Colon (tissue), 2 donors: ENCODE measurements at regions not wholly inside any gene's neighbourhood (a gene's known extent, or its start where the extent isn't known, plus 50 kb on each side); places are given as distances from the start of the nearest gene placed in this dataset.
"Not testable (repeated sequence)": the region's sequence is repeated elsewhere in the genome, so short reads cannot be mapped to it uniquely, and the experiment has no call there.

Experiments used
- FAIRE-seq: peaks from 2 replicates; lab custom pipeline; 2012; peaks lifted over from hg19 to GRCh38; lab: Jason Lieb, UNC
- donor health status: control.
- donor health status: control.

- FAIRE-seq, result no peak
These were observed 75.4 kb upstream of the VPREB1 start for GRCh38 chr22:22168941-22169867.

- FAIRE-seq, result no peak
These were observed 76.2 kb upstream of the VPREB1 start for GRCh38 chr22:22168190-22168940.

GRCh38 chr22:22167791-22168189, 76.8 kb upstream of the VPREB1 start:
- FAIRE-seq, result no peak

DNA sequence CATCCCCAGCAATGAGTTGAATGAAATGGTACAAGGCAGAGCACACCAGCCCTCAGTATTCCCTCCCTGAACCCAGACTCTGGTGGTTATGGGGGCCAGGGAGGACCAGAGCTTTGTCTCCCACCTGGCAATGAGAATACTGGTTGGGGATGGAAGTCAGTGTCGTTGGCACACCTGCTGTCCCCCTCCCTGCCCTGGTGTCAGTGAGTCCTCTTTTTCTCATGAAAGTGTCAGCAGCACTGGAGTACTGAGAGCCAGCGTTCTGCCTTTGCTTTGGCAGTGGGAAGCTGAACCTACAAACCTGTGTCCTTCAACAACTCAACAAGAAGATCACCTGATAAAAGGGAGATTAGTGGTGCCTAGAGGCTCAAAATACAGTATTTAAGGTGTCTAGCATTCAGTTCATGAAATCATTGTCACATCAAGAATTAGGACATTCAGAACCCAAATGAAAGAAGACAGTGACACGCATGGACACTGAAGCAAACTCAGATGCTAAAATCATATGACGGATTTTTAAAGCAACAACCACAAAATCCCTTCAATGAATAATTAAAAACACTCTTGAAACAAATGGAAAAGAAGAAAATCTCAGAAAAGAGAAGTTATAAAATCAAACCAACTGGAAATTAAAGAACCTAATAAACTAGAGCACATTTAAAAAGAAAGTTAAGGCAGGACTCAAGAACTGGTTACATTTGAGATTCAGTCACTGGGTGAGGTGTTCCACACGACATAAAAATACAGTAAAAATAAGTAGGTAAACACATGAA, 77.5 kb upstream of the VPREB1 start:
- FAIRE-seq, result no peak

DNA sequence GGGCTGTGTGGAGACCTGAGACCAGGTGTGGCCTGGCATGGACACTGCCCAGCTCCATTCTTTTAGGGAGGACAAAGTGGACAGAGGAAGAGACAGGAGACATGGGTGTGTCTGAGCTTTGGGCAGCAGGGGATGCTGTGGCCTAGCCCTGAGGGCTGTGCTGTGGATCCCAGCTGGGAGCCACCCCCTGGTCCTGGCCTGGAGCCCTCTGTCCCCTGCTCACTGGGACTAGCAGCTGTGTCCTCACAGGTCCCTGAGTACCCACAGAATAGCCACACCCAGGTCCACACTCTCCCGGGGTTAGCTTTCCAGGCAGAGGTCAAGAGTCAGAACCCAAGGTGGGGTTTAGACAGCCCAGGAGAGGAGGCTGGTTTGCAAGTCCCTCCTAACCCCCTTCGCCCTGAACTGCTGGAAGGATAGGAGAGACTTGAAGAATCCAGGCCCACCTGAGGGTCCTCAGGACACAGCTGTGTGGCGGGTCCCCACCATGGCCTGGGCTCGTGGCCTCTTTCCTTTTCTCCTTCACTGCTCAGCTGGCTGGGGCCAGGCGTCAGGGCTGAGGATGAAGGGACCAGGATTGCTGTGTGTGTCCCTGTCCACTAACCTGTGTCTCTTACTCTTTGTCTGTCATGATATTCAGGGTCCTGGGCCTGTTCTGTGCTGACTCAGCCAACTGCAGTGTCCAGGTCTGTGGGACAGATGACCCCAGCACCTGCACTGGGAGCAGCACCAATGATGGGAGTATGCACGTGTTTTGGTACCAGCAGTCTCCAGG, 78.5 kb upstream of the VPREB1 start:
- no peak for FAIRE-seq

- FAIRE-seq, result no peak
These were observed 79.9 kb upstream of the VPREB1 start for GRCh38 chr22:22164541-22165272.

DNA sequence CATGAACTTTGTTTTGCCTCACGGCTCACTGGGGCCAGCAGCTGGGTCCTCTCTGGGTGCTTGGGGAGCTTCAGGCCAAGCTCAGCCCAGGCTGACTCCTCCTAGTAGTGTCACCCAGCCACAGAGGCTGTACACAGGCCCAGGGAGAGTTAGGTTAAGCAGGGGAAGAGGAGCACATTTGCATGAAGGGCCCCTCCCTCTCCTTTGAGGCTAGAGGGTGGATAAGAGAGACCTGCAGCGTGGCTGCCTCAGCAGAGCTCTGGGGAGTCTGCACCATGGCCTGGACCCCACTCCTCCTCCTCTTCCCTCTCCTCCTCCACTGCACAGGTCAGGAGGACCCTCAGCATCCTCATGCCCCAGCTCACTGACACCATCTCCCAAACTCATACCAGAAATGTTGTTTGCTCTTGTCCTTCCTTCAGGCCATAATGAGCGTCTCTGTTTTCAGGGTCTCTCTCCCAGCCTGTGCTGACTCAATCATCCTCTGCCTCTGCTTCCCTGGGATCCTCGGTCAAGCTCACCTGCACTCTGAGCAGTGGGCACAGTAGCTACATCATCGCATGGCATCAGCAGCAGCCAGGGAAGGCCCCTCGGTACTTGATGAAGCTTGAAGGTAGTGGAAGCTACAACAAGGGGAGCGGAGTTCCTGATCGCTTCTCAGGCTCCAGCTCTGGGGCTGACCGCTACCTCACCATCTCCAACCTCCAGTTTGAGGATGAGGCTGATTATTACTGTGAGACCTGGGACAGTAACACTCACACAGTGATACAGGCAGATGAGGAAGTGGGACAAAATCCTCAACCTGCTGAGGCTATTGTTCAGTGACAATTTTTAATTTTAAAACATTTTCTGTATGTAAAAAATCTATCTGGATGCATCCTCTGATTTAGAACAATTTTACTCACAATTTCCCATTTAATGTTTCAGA, 82.4 kb upstream of the VPREB1 start:
- no peak for FAIRE-seq

DNA sequence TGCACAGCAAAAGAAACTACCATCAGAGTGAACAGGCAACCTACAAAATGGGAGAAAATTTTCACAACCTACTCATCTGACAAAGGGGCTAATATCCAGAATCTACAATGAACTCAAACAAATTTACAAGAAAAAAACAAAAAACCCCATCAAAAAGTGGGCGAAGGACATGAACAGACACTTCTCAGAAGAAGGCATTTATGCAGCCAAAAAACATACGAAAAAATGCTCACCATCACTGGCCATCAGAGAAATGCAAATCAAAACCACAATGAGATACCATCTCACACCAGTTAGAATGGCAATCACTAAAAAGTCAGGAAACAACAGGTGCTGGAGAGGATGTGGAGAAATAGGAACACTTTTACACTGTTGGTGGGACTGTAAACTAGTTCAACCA, 83.8 kb upstream of the VPREB1 start:
- not testable (repeated sequence) for FAIRE-seq

DNA sequence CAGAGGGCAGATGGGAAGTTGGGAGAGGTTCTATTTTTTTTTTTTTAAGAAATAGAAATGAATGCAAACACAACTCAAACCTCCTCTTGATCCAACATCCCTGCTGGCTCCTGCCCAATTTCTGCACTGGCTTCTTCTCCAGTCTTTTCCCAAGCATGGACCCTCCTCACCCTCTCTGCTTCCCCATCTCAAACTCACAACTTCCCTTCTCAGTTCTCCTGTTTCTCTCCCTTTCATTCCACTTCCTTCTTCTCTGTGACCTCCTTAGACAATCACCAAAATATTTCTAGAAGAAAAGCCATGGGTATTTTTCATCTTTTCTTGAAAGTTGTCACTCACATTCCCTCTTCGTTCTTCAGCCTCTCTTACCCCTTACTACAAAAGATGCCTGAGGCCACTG, 85.2 kb upstream of the VPREB1 start:
- FAIRE-seq, result no peak

GRCh38 chr22:22158965-22159364, 85.6 kb upstream of the VPREB1 start:
- FAIRE-seq, result no peak

DNA sequence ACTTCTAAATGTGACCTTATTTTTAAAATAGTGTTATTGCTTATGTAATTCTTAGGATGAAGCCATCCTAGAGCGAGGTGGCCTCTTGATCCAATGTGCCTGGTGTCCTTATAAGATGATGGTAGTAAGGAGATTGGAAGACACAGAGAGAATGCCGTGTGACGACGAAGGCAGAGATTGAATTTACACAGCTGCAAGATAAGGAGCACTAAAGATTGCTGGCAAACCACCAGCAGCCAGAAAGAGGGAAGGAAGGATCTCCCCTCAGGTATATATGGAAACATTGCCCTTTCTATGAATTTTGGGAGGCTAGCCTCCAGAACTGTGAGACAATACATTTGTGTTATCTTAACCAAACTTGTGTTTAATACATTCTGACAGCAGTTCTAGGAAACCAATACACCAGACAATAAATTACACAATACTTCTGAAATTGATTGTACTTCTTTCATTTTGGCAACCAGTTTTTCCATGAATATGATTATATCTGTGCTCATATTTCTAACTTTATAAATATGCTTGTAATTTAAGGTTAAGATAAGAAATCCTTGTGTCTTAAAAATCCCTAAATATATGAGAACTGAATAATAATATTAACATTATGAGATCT, 86.3 kb upstream of the VPREB1 start:
- FAIRE-seq, result no peak

GRCh38 chr22:22157348-22157725, 87.2 kb upstream of the VPREB1 start:
- no peak for FAIRE-seq

DNA sequence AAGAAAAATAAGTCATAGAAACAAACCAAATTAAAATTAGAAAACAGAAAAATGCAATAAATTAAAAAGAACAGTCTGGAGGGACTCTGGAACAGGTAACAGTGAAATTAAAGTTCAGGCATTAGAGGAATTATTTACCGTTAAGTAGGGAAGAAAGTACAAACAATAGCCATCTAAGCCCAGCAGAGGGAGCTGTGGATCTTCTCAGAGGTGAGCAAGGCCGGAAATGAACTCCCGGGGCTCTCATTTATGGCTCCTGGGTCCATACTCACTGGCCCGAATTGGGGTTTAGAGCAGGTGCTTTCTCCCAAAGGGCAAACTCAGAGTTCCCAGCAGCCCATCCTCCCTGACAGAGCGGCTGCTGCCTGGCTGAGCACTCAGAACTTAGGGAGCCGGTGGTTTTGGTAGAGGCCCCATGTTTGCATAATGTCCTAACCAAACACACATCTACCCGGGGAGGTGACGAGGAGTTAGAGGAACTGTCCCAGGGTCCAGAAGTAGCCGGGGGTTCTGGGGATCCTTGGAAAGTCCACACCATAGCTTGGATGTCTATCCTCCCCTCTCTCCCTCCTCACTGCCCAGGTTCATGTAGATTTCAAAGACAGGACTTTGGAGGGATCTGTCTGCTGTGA, 87.8 kb upstream of the VPREB1 start:
- FAIRE-seq, result no peak

DNA sequence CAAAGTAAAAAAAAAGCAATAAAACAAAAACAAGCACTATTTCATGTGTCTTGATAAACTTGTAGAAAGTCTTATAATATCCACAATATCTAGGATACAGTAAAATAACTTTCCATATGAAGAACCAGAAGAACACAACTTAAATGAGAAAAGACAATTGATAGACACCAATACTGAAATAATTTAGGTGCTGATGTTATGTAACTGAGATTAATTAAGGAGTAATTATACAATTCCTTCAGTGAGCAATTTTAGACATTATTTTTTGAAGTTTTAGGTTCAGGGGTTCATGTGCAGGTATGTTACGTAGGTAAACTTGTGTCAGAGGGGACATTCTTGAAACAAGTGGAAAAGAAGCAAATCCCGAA, 88.3 kb upstream of the VPREB1 start:
- FAIRE-seq, result no peak

DNA sequence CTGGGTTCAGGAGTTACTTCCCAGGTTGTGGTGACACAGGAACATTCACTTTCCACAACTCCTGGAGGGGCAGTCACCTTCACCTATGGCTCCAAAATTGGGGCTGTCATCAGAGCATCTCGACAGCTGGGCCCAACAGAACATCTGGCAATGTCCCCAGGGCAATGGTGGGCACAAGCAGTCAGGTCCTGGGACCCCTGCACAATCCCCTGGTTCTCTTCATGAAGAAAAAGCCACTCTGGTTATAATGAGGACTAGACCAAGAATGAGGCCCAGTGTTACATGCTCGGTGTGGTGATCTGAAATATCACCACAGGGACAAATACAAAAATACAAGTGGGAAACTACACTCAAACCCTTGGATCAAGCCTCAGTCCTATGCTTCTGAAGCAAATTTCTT, 89.0 kb upstream of the VPREB1 start:
- FAIRE-seq, result no peak

- FAIRE-seq, result no peak
These were observed 89.4 kb upstream of the VPREB1 start for GRCh38 chr22:22155146-22155545.

- FAIRE-seq, result no peak
These were observed 90.5 kb upstream of the VPREB1 start for GRCh38 chr22:22154040-22154439.

GRCh38 chr22:22151308-22151707, 93.3 kb upstream of the VPREB1 start:
- no peak for FAIRE-seq

DNA sequence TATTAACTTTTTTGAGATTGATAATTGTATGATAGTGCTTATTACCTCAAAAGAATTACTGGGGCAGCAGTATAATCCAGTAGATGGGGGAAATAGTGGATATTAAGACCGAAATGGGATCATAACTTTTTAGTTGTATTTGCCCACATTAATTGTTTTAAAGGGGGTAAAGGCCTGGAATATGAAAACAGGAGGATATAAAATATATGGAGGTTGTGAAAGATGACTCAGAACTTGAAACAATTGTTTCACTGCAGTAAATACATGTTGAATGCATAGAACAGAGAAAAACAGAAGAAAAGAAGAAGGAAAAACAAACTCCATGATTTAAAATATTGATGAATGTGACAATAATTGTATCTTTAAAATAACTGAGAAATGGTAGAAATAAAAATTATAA, 94.1 kb upstream of the VPREB1 start:
- FAIRE-seq, result no peak
